Endothelial cell of umbilical vein (primary cell): ENCODE measurements at regions not wholly inside any gene's neighbourhood (a gene's known extent, or its start where the extent isn't known, plus 50 kb on each side); places are given as distances from the start of the nearest gene placed in this dataset.

ENCODE experiments used
- BruUV-seq: library from RNA; stranded (reverse); fragments of 400-500 nt; replicated peaks from 2 replicates; lab custom pipeline; 2021; lab: Mats Ljungman, UMichigan
- CTCF ChIA-PET: fragments of 300-600, 350-600 bp; sonication (Branson Sonifier 250); formaldehyde crosslinking; loops from one replicate; lab custom pipeline; 2021; ENCODE audit warnings: antibody characterized with exemption, inconsistent platforms; lab: Charles Lee
- POLR2A ChIA-PET: fragments of 300-600, 350-600 bp; sonication (Branson Sonifier 250); formaldehyde crosslinking; loops from one replicate; lab custom pipeline; 2021; ENCODE audit warnings: antibody characterized with exemption, inconsistent platforms; lab: Charles Lee
- DNase-seq: peaks from one replicate; pipeline ENCODE4 v3.0.0-alpha.2; 2011; ENCODE audit warnings: low read depth, low spot score
- FAIRE-seq: peaks from 2 replicates; lab custom pipeline; 2011; peaks lifted over from hg19 to GRCh38; lab: Jason Lieb, UNC
- H2AFZ ChIP-seq: 2 replicates; pipeline ENCODE4 v1.6.0; 2012; ENCODE audit warnings: low read depth, low read length, control low read depth, inconsistent platforms
- H3K27ac ChIP-seq: 2 replicates; pipeline ENCODE4 v1.5.1; 2011; ENCODE audit warnings: low read depth, mild to moderate bottlenecking, control low read depth, low read length, moderate library complexity; ENCODE audit not compliant: insufficient read depth
- H3K27me3 ChIP-seq, 2 experiments: 2 replicates each; pipeline versions ENCODE4 v1.6.0 to v1.6.1; 2011; ENCODE audit warnings: low read length in 2 of 2, mixed read lengths in 1 of 2; ENCODE audit not compliant: control insufficient read depth in 2 of 2, insufficient read depth in 2 of 2
- H3K36me3 ChIP-seq, 2 experiments: 2 replicates in 1 of 2; 3 replicates in 1 of 2; pipeline ENCODE4 v1.5.1; 2011; ENCODE audit warnings: low read length in 2 of 2, mild to moderate bottlenecking in 1 of 2, moderate library complexity in 1 of 2; ENCODE audit not compliant: control insufficient read depth in 2 of 2, insufficient read depth in 2 of 2; ENCODE audit errors: extremely low read depth in 1 of 2
- H3K4me1 ChIP-seq: 3 replicates; pipeline ENCODE4 v1.5.1; 2011; ENCODE audit warnings: mild to moderate bottlenecking, low read length; ENCODE audit not compliant: control insufficient read depth, insufficient read depth; ENCODE audit errors: extremely low read depth
- H3K4me2 ChIP-seq: 2 replicates; pipeline ENCODE4 v1.6.1; 2011; ENCODE audit warnings: low read length, control low read depth, mixed read lengths; ENCODE audit not compliant: insufficient read depth
- H3K4me3 ChIP-seq, 3 experiments: fragments of 200-600 bp in 1 of 3; sonication (generic), shearing (Covaris generic) in 1 of 3; replicated peaks in 1 of 3; 2 replicates each; pipeline ENCODE4 v1.5.1; 2011 to 2016; ENCODE audit warnings: control low read depth in 3 of 3, low read length in 3 of 3, mild to moderate bottlenecking in 2 of 3, inconsistent platforms in 1 of 3, low read depth in 1 of 3, moderate library complexity in 1 of 3; ENCODE audit not compliant: insufficient read depth in 1 of 3
- H3K79me2 ChIP-seq: 2 replicates; pipeline ENCODE4 v1.6.0; 2012; ENCODE audit warnings: low read length, inconsistent platforms; ENCODE audit not compliant: control insufficient read depth, insufficient read depth
- H3K9ac ChIP-seq: replicated peaks from 2 replicates; pipeline ENCODE3; 2011; ENCODE audit warnings: low read length, control low read depth; ENCODE audit not compliant: insufficient read depth; ENCODE audit errors: extremely low read depth
- H3K9me1 ChIP-seq: replicated peaks from 3 replicates; pipeline ENCODE4 v1.6.0; 2011; ENCODE audit warnings: mild to moderate bottlenecking, low read length; ENCODE audit not compliant: control insufficient read depth, insufficient read depth; ENCODE audit errors: extremely low read depth
- H3K9me3 ChIP-seq: replicated peaks from 2 replicates; pipeline ENCODE4 v1.5.1; 2012; ENCODE audit warnings: low read length, inconsistent platforms; ENCODE audit not compliant: control insufficient read depth, insufficient read depth
- H4K20me1 ChIP-seq: replicated peaks from 2 replicates; pipeline ENCODE3; 2011; ENCODE audit warnings: mild to moderate bottlenecking, low read length; ENCODE audit not compliant: control insufficient read depth, insufficient read depth; ENCODE audit errors: extremely low read depth
- EZH2 ChIP-seq: IDR thresholded peaks from 2 replicates; pipeline ENCODE4 v1.6.1; 2012; ENCODE audit warnings: borderline replicate concordance, low read depth, mild to moderate bottlenecking, moderate library complexity, low read length, inconsistent platforms; ENCODE audit not compliant: severe bottlenecking
- JUN ChIP-seq: IDR thresholded peaks from 2 replicates; pipeline ENCODE4 v1.6.1; 2011; ENCODE audit warnings: borderline replicate concordance, low read depth; ENCODE audit not compliant: insufficient read length, insufficient read depth
- MYC ChIP-seq: IDR thresholded peaks from one replicate; pipeline ENCODE4 v1.6.1; 2011; ENCODE audit warnings: mild to moderate bottlenecking, low read depth, low read length
- POLR2AphosphoS5 ChIP-seq: IDR thresholded peaks from 2 replicates; pipeline ENCODE4 v1.6.1; 2012; ENCODE audit warnings: low read depth, mild to moderate bottlenecking, control low read depth, low read length, moderate library complexity; ENCODE audit not compliant: insufficient read depth
- dilution Hi-C: fragments of 300-500 bp; cut with MboI; formaldehyde crosslinking; loops from one replicate; pipeline ENCODE4 v1.15.0; 2019; ENCODE audit warnings: low sequenced_read_pairs; ENCODE audit not compliant: extremely low pct_ligation_motif_present
- intact Hi-C: fragments of 100-400 bp; cut with micrococcal nuclease; formaldehyde crosslinking; loops from one replicate; pipeline ENCODE4 v1.10.0; 2022
- TF ChIP-seq, protein P1 (sequence below): IDR thresholded peaks from 2 replicates; pipeline ENCODE4 v1.6.1; 2011; ENCODE audit not compliant: insufficient read depth, insufficient read length
- TF ChIP-seq, protein P2 (sequence below), 2 donors: IDR thresholded peaks; 1 replicate in 1 of 2; 2 replicates in 1 of 2; pipeline ENCODE4 v1.5.1; 2011; ENCODE audit warnings: low read length in 2 of 2, mild to moderate bottlenecking in 2 of 2, moderate library complexity in 2 of 2, control low read depth in 1 of 2, inconsistent platforms in 1 of 2, low read depth in 1 of 2; ENCODE audit not compliant: insufficient read depth in 1 of 2; ENCODE audit errors: extremely low read depth in 1 of 2

DNA sequence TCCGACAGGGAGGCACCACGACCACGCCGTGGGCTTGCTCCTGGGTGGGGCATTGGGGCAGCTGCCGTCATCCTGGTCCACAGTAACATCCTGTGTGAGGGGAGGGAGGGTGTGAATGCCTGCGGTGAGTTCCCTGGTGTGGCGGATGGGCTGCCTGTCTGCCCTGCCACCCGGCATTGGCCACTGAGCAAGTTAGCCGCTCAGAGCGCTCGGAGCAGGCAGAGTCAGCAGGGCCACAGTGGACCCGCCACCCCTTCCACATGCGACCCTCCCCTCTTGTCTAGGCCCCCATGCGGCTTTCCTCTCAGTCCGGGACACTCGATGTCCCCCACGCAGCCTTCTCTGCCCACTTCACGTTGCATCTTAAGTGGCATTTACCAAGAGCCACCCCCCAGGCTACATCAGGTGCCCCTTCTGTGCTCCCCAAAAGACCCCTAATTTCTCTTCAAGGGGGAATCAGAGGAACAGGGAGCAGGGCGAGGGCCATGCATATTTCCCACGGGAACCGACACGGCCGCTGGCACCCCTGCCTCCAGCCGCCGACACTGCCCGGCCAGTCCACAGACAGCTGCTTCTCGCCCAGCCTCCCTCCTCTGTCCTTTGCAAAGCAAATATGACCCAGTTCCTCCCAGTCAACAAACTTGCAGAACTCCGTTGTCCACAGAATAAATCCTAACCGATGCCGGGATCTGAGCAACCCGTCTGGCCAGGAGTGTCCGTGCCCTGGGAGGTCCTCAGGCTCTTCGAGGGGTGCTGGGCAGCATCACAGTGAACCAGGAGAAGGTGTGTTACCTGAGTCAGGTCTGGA, 1482.1 kb downstream of the TBC1D22A start:
- Histone ChIP-seq H3K27ac (no peak overlapping the region), H3K79me2 (no peaks in the 10 kb centered on the region), H3K4me1 (no peaks in the 10 kb centered on the region), H2AFZ (no peak overlapping the region), H3K9me1 (no peaks in the 10 kb centered on the region), H3K4me2 (no peak overlapping the region), H3K4me3 (no peak overlapping the region), H4K20me1 (no peaks in the 10 kb centered on the region), H3K36me3 (no peaks in the 10 kb centered on the region), H3K27me3 (no peaks in the 10 kb centered on the region), H3K9ac (no peak overlapping the region), H3K9me3 (peaks cover 8% of the 10 kb centered on the region)
- TF ChIP-seq POLR2AphosphoS5 = no peak
- no peak for TF ChIP-seq MYC
- TF ChIP-seq, protein P1, sequence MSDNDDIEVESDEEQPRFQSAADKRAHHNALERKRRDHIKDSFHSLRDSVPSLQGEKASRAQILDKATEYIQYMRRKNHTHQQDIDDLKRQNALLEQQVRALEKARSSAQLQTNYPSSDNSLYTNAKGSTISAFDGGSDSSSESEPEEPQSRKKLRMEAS = no peak
- TF ChIP-seq JUN = no peak
- TF ChIP-seq EZH2 = no peak
- TF ChIP-seq, protein P2, sequence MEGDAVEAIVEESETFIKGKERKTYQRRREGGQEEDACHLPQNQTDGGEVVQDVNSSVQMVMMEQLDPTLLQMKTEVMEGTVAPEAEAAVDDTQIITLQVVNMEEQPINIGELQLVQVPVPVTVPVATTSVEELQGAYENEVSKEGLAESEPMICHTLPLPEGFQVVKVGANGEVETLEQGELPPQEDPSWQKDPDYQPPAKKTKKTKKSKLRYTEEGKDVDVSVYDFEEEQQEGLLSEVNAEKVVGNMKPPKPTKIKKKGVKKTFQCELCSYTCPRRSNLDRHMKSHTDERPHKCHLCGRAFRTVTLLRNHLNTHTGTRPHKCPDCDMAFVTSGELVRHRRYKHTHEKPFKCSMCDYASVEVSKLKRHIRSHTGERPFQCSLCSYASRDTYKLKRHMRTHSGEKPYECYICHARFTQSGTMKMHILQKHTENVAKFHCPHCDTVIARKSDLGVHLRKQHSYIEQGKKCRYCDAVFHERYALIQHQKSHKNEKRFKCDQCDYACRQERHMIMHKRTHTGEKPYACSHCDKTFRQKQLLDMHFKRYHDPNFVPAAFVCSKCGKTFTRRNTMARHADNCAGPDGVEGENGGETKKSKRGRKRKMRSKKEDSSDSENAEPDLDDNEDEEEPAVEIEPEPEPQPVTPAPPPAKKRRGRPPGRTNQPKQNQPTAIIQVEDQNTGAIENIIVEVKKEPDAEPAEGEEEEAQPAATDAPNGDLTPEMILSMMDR (IDR thresholded peaks at IDR 0.05; ENCODE audit: extremely low read depth in 1 of 2, insufficient read depth in 1 of 2, low read depth in 1 of 2, low read length in 2 of 2) = no peak
- BruUV-seq = no TSS peak
- intact Hi-C loops (no loop called here), dilution Hi-C loops (no loop called here)
- POLR2A ChIA-PET = no interaction called here
- FAIRE-seq = no peak
- DNase-seq = no peak
- CTCF ChIA-PET = no interaction called here
